Activated naive CD8-positive, alpha-beta T cell treated with anti-CD3 and anti-CD28 coated beads, Interleukin-2, amount 50 U/mL, for 24 hours (primary cell): ENCODE measurements at regions not wholly inside any gene's neighbourhood (a gene's known extent, or its start where the extent isn't known, plus 50 kb on each side); places are given as distances from the start of the nearest gene placed in this dataset.
A peak's percentile ranks its signal among the peaks of the same experiment; 100 is the strongest.
"Not testable (repeated sequence)": the region's sequence is repeated elsewhere in the genome, so short reads cannot be mapped to it uniquely, and the experiment has no call there.

ENCODE experiments used
- ATAC-seq: fragments of 150-1000 bp; cut with Tn5 transposase; one replicate; pipeline ENCODE4 v1.10.0; 2021
- DNase-seq: peaks from one replicate; pipeline ENCODE4 v3.0.0; 2021
- H3K27ac Mint-ChIP-seq: one replicate; pipeline ENCODE4 v1.8.0; 2021; ENCODE audit warnings: mild to moderate bottlenecking, mixed read lengths
- H3K27me3 Mint-ChIP-seq: one replicate; pipeline ENCODE4 v1.8.0; 2021; ENCODE audit warnings: mixed read lengths
- H3K36me3 Mint-ChIP-seq: one replicate; pipeline ENCODE4 v1.8.0; 2021; ENCODE audit warnings: low read depth, mixed read lengths
- H3K4me1 Mint-ChIP-seq: one replicate; pipeline ENCODE4 v1.8.0; 2021; ENCODE audit warnings: mixed read lengths
- H3K4me3 Mint-ChIP-seq: one replicate; pipeline ENCODE4 v1.8.0; 2021; ENCODE audit warnings: mild to moderate bottlenecking, moderate library complexity, mixed read lengths
- H3K9me3 Mint-ChIP-seq: one replicate; pipeline ENCODE4 v1.8.0; 2021; ENCODE audit warnings: mixed read lengths

- Mint-ChIP-seq H3K4me3 (no peak overlapping the region), H3K36me3 (no peaks in the 10 kb centered on the region), H3K27ac (no peak overlapping the region), H3K4me1 (peaks cover 6% of the 10 kb centered on the region), H3K27me3 (peaks cover 15% of the 10 kb centered on the region), H3K9me3 (no peaks in the 10 kb centered on the region)
- no peak for DNase-seq
- ATAC-seq = no peak
Measured at GRCh38 chr10:8853048-8853447, 798.6 kb downstream of the GATA3 start.

GRCh38 chr10:8868924-8869323, 814.4 kb downstream of the GATA3 start:
- H3K36me3 Mint-ChIP-seq, DNase-seq, H3K27ac Mint-ChIP-seq, H3K9me3 Mint-ChIP-seq, ATAC-seq, H3K4me3 Mint-ChIP-seq, H3K4me1 Mint-ChIP-seq, H3K27me3 Mint-ChIP-seq: not testable (repeated sequence)

DNA sequence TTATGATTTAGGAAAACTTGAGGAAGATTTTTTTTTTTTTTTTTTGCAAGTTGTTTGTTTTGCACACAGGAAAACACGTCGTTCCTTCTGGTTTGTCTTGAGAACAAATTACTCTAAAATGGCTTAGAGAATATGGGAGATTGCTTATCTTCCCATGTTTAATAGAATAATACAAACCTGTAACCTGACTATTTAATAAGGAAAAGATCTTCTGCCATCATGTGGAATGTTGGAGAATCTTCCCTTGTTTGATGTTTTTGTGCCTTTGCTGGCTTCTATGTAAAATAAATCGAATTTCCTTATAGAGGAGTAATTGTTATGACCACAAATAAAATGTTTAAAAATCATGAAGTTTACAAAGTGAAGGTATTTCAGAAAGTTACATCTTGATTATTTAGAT, 818.8 kb downstream of the GATA3 start:
- no peaks in the 10 kb centered on the region for H3K9me3 Mint-ChIP-seq
- no peak overlapping the region for H3K27ac Mint-ChIP-seq
- no peak for ATAC-seq
- no peaks in the 10 kb centered on the region for H3K27me3 Mint-ChIP-seq
- no peak overlapping the region for H3K4me3 Mint-ChIP-seq
- H3K36me3 Mint-ChIP-seq = no peaks in the 10 kb centered on the region
- DNase-seq = no peak
- peaks cover 12% of the 10 kb centered on the region for H3K4me1 Mint-ChIP-seq

DNA sequence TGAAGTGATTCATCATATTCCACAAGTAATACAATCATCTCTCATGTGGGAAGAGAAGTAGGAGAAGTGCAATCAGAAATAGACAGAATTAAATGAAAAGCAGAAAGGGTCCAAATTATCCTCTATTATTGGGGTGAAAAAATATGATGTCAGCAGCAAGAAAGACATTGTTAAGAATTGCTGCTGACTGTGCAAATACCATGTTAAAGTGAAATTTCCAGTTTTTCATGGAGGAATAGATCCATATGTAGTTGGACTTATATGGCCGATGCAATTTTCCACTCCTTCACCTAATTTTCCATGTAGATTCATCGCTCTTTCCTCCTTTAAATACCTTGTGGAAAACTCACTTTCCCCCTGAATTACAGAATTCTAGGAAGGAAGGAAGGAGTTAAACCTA, 819.8 kb downstream of the GATA3 start:
- H3K4me1 Mint-ChIP-seq = peaks cover 12% of the 10 kb centered on the region
- no peaks in the 10 kb centered on the region for H3K27me3 Mint-ChIP-seq
- ATAC-seq (no peak), DNase-seq (no peak)
- H3K4me3 Mint-ChIP-seq = no peak overlapping the region
- H3K9me3 Mint-ChIP-seq = no peaks in the 10 kb centered on the region
- no peak overlapping the region for H3K27ac Mint-ChIP-seq
- no peaks in the 10 kb centered on the region for H3K36me3 Mint-ChIP-seq

DNA sequence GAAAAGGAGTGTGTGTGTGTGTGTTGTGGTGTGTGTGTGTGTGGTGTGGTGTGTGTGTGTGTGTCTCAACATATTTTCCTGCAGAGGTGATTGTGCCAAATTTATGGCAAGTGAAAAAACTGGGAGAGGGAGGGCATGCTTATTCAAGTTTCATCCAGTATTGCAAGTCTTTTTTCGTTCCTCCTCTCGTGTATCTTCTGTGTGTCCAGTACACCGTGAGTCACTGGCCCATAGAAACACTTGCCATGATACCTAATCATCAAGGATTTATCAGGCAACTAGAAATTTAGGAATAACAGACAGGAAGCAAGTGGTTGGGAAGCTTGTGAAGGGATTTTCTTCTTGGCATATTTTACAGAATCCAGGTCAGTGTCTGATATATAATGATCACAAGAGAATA, 820.5 kb downstream of the GATA3 start:
- no peaks in the 10 kb centered on the region for H3K36me3 Mint-ChIP-seq
- H3K9me3 Mint-ChIP-seq = no peaks in the 10 kb centered on the region
- H3K27me3 Mint-ChIP-seq = no peaks in the 10 kb centered on the region
- DNase-seq (no peak), ATAC-seq (no peak)
- no peak overlapping the region for H3K4me3 Mint-ChIP-seq
- no peak overlapping the region for H3K27ac Mint-ChIP-seq
- H3K4me1 Mint-ChIP-seq = peaks cover 12% of the 10 kb centered on the region

- no peak for DNase-seq
- no peaks in the 10 kb centered on the region for H3K9me3 Mint-ChIP-seq
Measured at GRCh38 chr10:8876171-8876570, 821.7 kb downstream of the GATA3 start.

DNA sequence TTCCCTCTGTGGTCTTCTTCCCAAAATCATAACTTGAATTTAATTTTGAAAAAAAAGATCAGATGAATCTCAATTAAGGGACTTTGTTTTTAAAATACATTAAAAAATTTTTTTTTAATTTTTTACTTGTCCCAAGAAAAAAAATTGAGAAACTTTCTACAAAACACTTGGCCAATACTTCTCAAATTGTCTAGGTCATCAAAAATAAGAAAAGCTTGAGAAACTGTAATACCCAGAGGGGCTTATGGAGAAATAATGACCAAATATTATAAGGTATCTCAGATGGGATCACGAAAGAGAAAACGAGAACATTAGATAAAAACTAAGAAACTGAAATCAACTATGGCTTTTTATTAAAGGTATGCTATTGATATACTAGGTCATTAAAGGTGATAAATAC, 835.0 kb downstream of the GATA3 start:
- no peak for ATAC-seq
- Mint-ChIP-seq H3K9me3 (peaks cover 3% of the 10 kb centered on the region), H3K4me1 (peaks cover 32% of the 10 kb centered on the region), H3K27me3 (no peaks in the 10 kb centered on the region), H3K4me3 (no peak overlapping the region), H3K36me3 (no peaks in the 10 kb centered on the region), H3K27ac (no peak overlapping the region)
- DNase-seq = no peak

More at GRCh38 chr10:8876171-8876570, 821.7 kb downstream of the GATA3 start:
- no peak overlapping the region for H3K4me3 Mint-ChIP-seq
- H3K27ac Mint-ChIP-seq = no peak overlapping the region
- H3K4me1 Mint-ChIP-seq = peaks cover 12% of the 10 kb centered on the region
- H3K27me3 Mint-ChIP-seq = no peaks in the 10 kb centered on the region
- H3K36me3 Mint-ChIP-seq = no peaks in the 10 kb centered on the region
- ATAC-seq = no peak

- H3K36me3 Mint-ChIP-seq = peaks cover 4% of the 10 kb centered on the region
- no peaks in the 10 kb centered on the region for H3K27me3 Mint-ChIP-seq
- peak overlapping the region; percentile 29 for H3K27ac Mint-ChIP-seq
- H3K9me3 Mint-ChIP-seq = peaks cover 4% of the 10 kb centered on the region
- ATAC-seq = no peak
- H3K4me1 Mint-ChIP-seq = peaks cover 38% of the 10 kb centered on the region
- H3K4me3 Mint-ChIP-seq = no peak overlapping the region
- DNase-seq = no peak
Measured at GRCh38 chr10:8893102-8893501, 838.6 kb downstream of the GATA3 start.

- peaks cover 44% of the 10 kb centered on the region for H3K4me1 Mint-ChIP-seq
- peaks cover 4% of the 10 kb centered on the region for H3K36me3 Mint-ChIP-seq
- ATAC-seq (no peak), DNase-seq (no peak)
- peaks cover 4% of the 10 kb centered on the region for H3K9me3 Mint-ChIP-seq
- H3K27ac Mint-ChIP-seq = peak overlapping the region; percentile 25
- no peaks in the 10 kb centered on the region for H3K27me3 Mint-ChIP-seq
- H3K4me3 Mint-ChIP-seq = no peak overlapping the region
Measured at GRCh38 chr10:8894148-8894547, 839.7 kb downstream of the GATA3 start.

DNA sequence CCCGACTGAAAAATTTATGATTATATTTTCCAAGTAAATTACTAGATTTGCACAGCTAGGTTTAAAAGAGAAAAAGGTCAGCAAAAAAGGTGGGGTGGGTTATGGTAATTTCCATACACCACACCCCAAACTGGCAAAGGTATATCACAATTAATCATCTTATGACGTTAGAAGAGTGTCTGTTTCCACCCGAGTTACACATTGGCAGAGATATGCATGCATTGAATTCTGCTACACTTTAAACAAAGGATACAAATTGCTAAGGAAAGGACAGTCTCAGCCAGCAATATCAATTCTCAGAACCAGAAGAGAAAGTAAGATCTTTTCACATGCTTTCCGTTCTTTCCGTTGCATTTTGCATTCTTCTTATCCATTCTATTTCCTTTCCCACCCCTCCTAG, 843.3 kb downstream of the GATA3 start:
- peak overlapping the region; percentile 39 for H3K27ac Mint-ChIP-seq
- DNase-seq = no peak
- H3K4me3 Mint-ChIP-seq = peak overlapping the region; percentile 18
- H3K4me1 Mint-ChIP-seq = peaks cover 29% of the 10 kb centered on the region
- no peak for ATAC-seq
- H3K27me3 Mint-ChIP-seq = no peaks in the 10 kb centered on the region
- peaks cover 4% of the 10 kb centered on the region for H3K36me3 Mint-ChIP-seq
- H3K9me3 Mint-ChIP-seq = peaks cover 4% of the 10 kb centered on the region

DNA sequence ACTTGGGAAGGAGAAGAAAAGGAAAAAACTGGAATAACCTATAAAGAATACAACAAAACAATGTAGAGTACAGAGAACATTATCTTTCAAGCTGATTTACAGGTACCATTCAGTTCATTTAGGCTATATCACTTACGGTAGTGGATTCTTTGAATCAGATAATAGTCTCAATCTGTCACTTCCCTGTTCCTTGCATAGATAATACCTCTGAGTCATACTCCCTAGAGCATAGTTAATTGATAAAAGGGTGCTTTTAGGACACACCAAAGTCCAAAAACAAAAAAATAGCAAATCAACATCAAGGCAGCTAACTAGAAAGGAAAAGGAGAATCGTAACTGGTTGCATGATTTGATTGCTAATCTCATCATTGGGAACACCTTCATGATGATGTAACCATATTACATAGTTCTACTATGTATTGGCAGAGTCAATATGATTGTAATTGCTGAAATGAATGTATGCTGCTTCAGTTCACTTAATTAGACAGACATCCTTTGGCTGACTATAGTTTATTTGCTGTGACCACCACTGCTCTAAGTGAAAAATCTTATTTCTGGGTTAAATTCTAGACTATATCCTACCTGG, 844.4 kb downstream of the GATA3 start:
- DNase-seq (no peak), ATAC-seq (no peak)
- Mint-ChIP-seq H3K9me3 (peaks cover 4% of the 10 kb centered on the region), H3K36me3 (peaks cover 4% of the 10 kb centered on the region), H3K4me3 (no peak overlapping the region), H3K27ac (no peak overlapping the region), H3K4me1 (peaks cover 19% of the 10 kb centered on the region), H3K27me3 (no peaks in the 10 kb centered on the region)

DNA sequence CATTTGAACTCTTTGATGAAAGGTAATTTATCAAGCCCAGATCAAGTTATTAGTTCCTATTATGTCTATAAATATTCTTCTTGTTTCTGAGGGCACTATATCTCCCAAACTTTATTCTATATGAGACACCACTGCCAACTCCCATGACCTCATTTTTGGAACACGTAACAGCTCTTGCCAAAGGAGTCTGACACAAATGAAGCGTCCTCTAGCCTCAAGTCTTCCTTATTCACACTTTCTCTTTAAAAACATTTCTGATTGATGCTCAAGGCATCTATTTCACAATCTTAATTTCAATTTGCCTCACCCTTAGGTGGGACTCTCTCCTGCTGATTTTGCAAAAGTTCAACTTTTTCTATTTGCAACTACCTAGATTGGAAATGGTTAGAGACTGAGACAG, 848.4 kb downstream of the GATA3 start:
- Mint-ChIP-seq H3K9me3 (peaks cover 9% of the 10 kb centered on the region), H3K4me1 (peaks cover 5% of the 10 kb centered on the region), H3K4me3 (no peak overlapping the region), H3K27ac (no peak overlapping the region), H3K36me3 (peaks cover 3% of the 10 kb centered on the region), H3K27me3 (no peaks in the 10 kb centered on the region)
- DNase-seq = no peak
- no peak for ATAC-seq

- Mint-ChIP-seq H3K4me3 (no peak overlapping the region), H3K9me3 (peaks cover 9% of the 10 kb centered on the region), H3K27me3 (peaks cover 3% of the 10 kb centered on the region), H3K27ac (no peak overlapping the region), H3K4me1 (peaks cover 5% of the 10 kb centered on the region), H3K36me3 (peaks cover 3% of the 10 kb centered on the region)
- no peak for ATAC-seq
- DNase-seq = no peak
Measured at GRCh38 chr10:8908013-8908412, 853.5 kb downstream of the GATA3 start.

DNA sequence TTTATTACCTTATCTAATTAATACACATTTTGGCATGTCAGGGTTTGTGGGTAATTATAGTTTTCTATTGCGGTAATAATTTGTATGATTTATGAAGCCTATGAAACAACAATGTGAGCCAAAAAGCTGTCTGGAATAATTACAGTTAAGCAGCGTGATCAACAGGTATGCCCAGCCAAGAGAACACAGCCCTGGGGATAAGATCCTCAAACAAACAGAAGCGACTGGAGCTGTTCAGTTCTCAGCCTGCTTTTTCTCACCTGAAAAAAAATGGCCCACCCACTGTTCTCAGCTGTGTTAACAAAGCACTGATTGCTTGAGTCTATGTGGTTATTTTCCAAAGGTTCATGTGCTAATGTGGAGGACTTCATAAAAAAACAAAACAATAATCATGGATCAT, 855.8 kb downstream of the GATA3 start:
- Mint-ChIP-seq H3K27me3 (peaks cover 3% of the 10 kb centered on the region), H3K4me1 (peaks cover 5% of the 10 kb centered on the region), H3K4me3 (no peak overlapping the region), H3K27ac (no peak overlapping the region), H3K9me3 (peaks cover 4% of the 10 kb centered on the region), H3K36me3 (peaks cover 3% of the 10 kb centered on the region)
- DNase-seq (no peak), ATAC-seq (no peak)

DNA sequence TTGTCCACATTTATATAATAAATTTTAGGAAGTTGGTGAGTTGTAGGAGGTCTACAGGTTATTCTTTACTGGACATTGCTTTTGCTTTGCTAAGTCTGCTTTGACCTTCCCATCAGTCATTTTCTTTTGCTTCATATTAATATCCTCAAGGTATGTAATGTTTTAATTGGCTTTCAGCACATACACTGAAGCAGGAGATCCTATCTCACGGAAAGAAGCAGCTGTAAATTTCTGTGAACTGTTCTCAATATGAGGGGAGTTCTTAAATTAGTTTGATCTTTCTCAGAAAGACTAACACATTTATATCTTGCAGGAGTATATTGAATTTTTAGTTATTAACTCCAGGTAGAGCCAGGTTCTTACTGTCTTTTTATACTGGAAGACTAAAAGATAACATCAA, 856.5 kb downstream of the GATA3 start:
- no peak overlapping the region for H3K4me3 Mint-ChIP-seq
- no peak overlapping the region for H3K27ac Mint-ChIP-seq
- ATAC-seq (no peak), DNase-seq (no peak)
- H3K27me3 Mint-ChIP-seq = peaks cover 3% of the 10 kb centered on the region
- H3K9me3 Mint-ChIP-seq = peaks cover 5% of the 10 kb centered on the region
- no peaks in the 10 kb centered on the region for H3K36me3 Mint-ChIP-seq
- H3K4me1 Mint-ChIP-seq = peaks cover 5% of the 10 kb centered on the region

DNA sequence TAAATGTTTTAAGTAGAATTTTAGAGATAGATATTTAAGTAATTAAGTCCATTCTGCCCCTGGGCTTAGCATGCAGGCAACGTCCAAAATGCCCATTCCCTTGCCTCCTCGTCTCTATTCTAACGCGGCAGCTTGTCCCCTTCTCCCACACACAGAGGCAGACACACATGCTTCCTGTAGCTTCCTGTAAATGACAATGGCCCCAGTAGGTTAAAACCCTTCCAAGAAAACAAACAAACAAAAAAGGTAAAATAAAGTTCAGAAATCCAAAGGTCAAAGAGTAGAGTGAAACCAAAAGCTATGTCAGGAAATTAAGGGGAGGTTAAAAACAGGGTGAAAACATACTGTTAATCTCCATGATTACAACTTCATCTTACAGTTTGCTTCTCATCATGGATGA, 857.6 kb downstream of the GATA3 start:
- H3K36me3 Mint-ChIP-seq = no peaks in the 10 kb centered on the region
- ATAC-seq (no peak), DNase-seq (no peak)
- peaks cover 5% of the 10 kb centered on the region for H3K4me1 Mint-ChIP-seq
- H3K27ac Mint-ChIP-seq = no peak overlapping the region
- peaks cover 4% of the 10 kb centered on the region for H3K9me3 Mint-ChIP-seq
- peaks cover 3% of the 10 kb centered on the region for H3K27me3 Mint-ChIP-seq
- H3K4me3 Mint-ChIP-seq = no peak overlapping the region
